ENCODE measurements at regions not wholly inside any gene's neighbourhood (a gene's known extent, or its start where the extent isn't known, plus 50 kb on each side); places are given as distances from the start of the nearest gene placed in this dataset.
"Not testable (repeated sequence)": the region's sequence is repeated elsewhere in the genome, so short reads cannot be mapped to it uniquely, and the experiment has no call there.

- DNase-seq = not testable (repeated sequence)
Observed at GRCh38 chr4:9110700-9111099, 59.5 kb upstream of the FAM90A26 start.

- not testable (repeated sequence) for DNase-seq
Observed at GRCh38 chr4:9103148-9103524, 67.1 kb upstream of the FAM90A26 start.

GRCh38 chr4:9102471-9103147 lies 67.6 kb upstream of the FAM90A26 start:
- DNase-seq = not testable (repeated sequence)

- DNase-seq = not testable (repeated sequence)
Observed at GRCh38 chr4:9096330-9096729, 73.9 kb upstream of the FAM90A26 start.

- peak; percentile 70 for DNase-seq
Observed at GRCh38 chr4:9078796-9079195, 91.4 kb upstream of the FAM90A26 start.

- not testable (repeated sequence) for DNase-seq
Observed at GRCh38 chr4:9076974-9077373, 93.2 kb upstream of the FAM90A26 start.

- DNase-seq = not testable (repeated sequence)
Observed at GRCh38 chr4:9076486-9076885, 93.7 kb upstream of the FAM90A26 start.

- not testable (repeated sequence) for DNase-seq
Observed at GRCh38 chr4:9073371-9073770, 96.8 kb upstream of the FAM90A26 start.

GRCh38 chr4:9072521-9073220 lies 97.5 kb upstream of the FAM90A26 start:
- not testable (repeated sequence) for DNase-seq

- not testable (repeated sequence) for DNase-seq
Observed at GRCh38 chr4:9067923-9068322, 102.3 kb upstream of the FAM90A26 start.

GRCh38 chr4:9063612-9064011 lies 106.6 kb upstream of the FAM90A26 start:
- DNase-seq = not testable (repeated sequence)

- not testable (repeated sequence) for DNase-seq
Observed at GRCh38 chr4:9024866-9025265, 145.3 kb upstream of the FAM90A26 start.

- DNase-seq = not testable (repeated sequence)
Observed at GRCh38 chr4:9009792-9010191, 138.2 kb upstream of the HMX1 start.

GRCh38 chr4:9008407-9008806 lies 136.8 kb upstream of the HMX1 start:
- DNase-seq = not testable (repeated sequence)

- not testable (repeated sequence) for DNase-seq
Observed at GRCh38 chr4:9001153-9001552, 129.5 kb upstream of the HMX1 start.

- DNase-seq = peak; percentile 73
Observed at GRCh38 chr4:9000505-9001001, 128.9 kb upstream of the HMX1 start.

- peak; percentile 33 for DNase-seq
Observed at GRCh38 chr4:8992981-8993380, 121.3 kb upstream of the HMX1 start.

- DNase-seq = not testable (repeated sequence)
Observed at GRCh38 chr4:8991449-8991848, 119.8 kb upstream of the HMX1 start.

GRCh38 chr4:8990341-8990740 lies 118.7 kb upstream of the HMX1 start:
- not testable (repeated sequence) for DNase-seq

GRCh38 chr4:8985786-8986185 lies 114.1 kb upstream of the HMX1 start:
- not testable (repeated sequence) for DNase-seq

GRCh38 chr4:8984641-8985040 lies 113.0 kb upstream of the HMX1 start:
- not testable (repeated sequence) for DNase-seq

GRCh38 chr4:8983921-8984320 lies 112.3 kb upstream of the HMX1 start:
- not testable (repeated sequence) for DNase-seq

GRCh38 chr4:8976466-8977128 lies 105.0 kb upstream of the HMX1 start:
- DNase-seq = not testable (repeated sequence)

Data from right hindlimb (tissue), 1 donor.